ENCODE measurements at regions not wholly inside any gene's neighbourhood (a gene's known extent, or its start where the extent isn't known, plus 50 kb on each side); places are given as distances from the start of the nearest gene placed in this dataset.

- H3K4me3 ChIP-seq (ENCODE audit: low read depth, low read length): no peak overlapping the region
- no peak for TF ChIP-seq CTCF (IDR thresholded peaks at IDR 0.05; ENCODE audit: insufficient read depth, low read length, severe bottlenecking)
- FAIRE-seq: peak; percentile 95
Observed at GRCh38 chr1:58932859-58933598, 149.2 kb upstream of the JUN start.

GRCh38 chr1:58933599-58933926 lies 149.7 kb upstream of the JUN start:
- Histone ChIP-seq H3K27me3 (ENCODE audit: control insufficient read depth, insufficient read depth, low read length) (no peaks in the 10 kb centered on the region), H3K4me3 (ENCODE audit: low read depth, low read length) (no peak overlapping the region), H3K36me3 (ENCODE audit: control insufficient read depth, insufficient read depth, low read length) (no peaks in the 10 kb centered on the region)
- DNase-seq (ENCODE audit: low read depth): peak; percentile 62
- no peak for FAIRE-seq
- no peak for TF ChIP-seq CTCF (IDR thresholded peaks at IDR 0.05; ENCODE audit: insufficient read depth, low read length, severe bottlenecking)

More at GRCh38 chr1:58932859-58933598, 149.2 kb upstream of the JUN start:
- H3K27me3 ChIP-seq (ENCODE audit: control insufficient read depth, insufficient read depth, low read length): no peaks in the 10 kb centered on the region
- peak; percentile 99 for DNase-seq (ENCODE audit: low read depth)
- H3K36me3 ChIP-seq (ENCODE audit: control insufficient read depth, insufficient read depth, low read length): no peaks in the 10 kb centered on the region

GRCh38 chr1:58934706-58935105 lies 150.9 kb upstream of the JUN start:
- no peaks in the 10 kb centered on the region for H3K27me3 ChIP-seq (ENCODE audit: control insufficient read depth, insufficient read depth, low read length)
- H3K4me3 ChIP-seq (ENCODE audit: low read depth, low read length): no peak overlapping the region
- DNase-seq (ENCODE audit: low read depth) (no peak), FAIRE-seq (no peak)
- TF ChIP-seq CTCF (IDR thresholded peaks at IDR 0.05; ENCODE audit: insufficient read depth, low read length, severe bottlenecking): no peak
- H3K36me3 ChIP-seq (ENCODE audit: control insufficient read depth, insufficient read depth, low read length): no peaks in the 10 kb centered on the region

GRCh38 chr1:58936973-58937372 lies 153.1 kb upstream of the JUN start:
- no peak overlapping the region for H3K4me3 ChIP-seq (ENCODE audit: low read depth, low read length)
- no peaks in the 10 kb centered on the region for H3K27me3 ChIP-seq (ENCODE audit: control insufficient read depth, insufficient read depth, low read length)
- DNase-seq (ENCODE audit: low read depth) (peak; percentile 40), FAIRE-seq (no peak)
- no peaks in the 10 kb centered on the region for H3K36me3 ChIP-seq (ENCODE audit: control insufficient read depth, insufficient read depth, low read length)
- no peak for TF ChIP-seq CTCF (IDR thresholded peaks at IDR 0.05; ENCODE audit: insufficient read depth, low read length, severe bottlenecking)

GRCh38 chr1:58939146-58939545 lies 155.3 kb upstream of the JUN start:
- Histone ChIP-seq H3K36me3 (ENCODE audit: control insufficient read depth, insufficient read depth, low read length) (no peaks in the 10 kb centered on the region), H3K27me3 (ENCODE audit: control insufficient read depth, insufficient read depth, low read length) (no peaks in the 10 kb centered on the region), H3K4me3 (ENCODE audit: low read depth, low read length) (no peak overlapping the region)
- DNase-seq (ENCODE audit: low read depth): peak; percentile 55
- no peak for TF ChIP-seq CTCF (IDR thresholded peaks at IDR 0.05; ENCODE audit: insufficient read depth, low read length, severe bottlenecking)
- no peak for FAIRE-seq
